ENCODE measurements at regions not wholly inside any gene's neighbourhood (a gene's known extent, or its start where the extent isn't known, plus 50 kb on each side); places are given as distances from the start of the nearest gene placed in this dataset.

DNA sequence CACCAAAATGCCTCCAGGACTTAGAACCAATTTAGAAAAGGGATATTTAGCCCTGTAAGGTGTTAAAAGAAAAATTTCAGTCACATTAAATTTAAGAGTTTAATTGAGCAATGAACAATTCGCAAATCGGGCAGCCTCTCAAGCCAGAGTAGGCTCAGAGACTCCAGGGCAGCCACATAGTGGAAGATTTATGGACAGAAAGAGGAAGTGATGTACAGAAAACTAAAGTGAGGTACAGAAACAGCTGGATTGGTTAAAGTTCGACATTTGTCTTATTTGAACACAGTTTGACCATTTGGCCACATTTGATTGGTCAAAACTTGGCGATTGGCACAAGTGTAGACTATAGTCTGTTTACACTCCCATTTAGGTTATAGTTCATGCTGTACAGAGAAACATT, 525.9 kb upstream of the ZNF608 start:
- TF ChIP-seq MXD4 (CRISPR knock-in tag; IDR thresholded peaks at IDR 0.05) = no peak
- no peak for TF ChIP-seq MAX (IDR thresholded peaks at IDR 0.05)
- no peak for TF ChIP-seq HNRNPK (IDR thresholded peaks at IDR 0.05; ENCODE audit: low read depth, low read length, poor library complexity, severe bottlenecking)
- no peak for TF ChIP-seq ZSCAN22 (CRISPR knock-in tag; IDR thresholded peaks at IDR 0.05)
- TF ChIP-seq, protein P1, sequence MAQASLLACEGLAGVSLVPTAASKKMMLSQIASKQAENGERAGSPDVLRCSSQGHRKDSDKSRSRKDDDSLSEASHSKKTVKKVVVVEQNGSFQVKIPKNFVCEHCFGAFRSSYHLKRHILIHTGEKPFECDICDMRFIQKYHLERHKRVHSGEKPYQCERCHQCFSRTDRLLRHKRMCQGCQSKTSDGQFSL (CRISPR knock-in tag; IDR thresholded peaks at IDR 0.05) = no peak
- TF ChIP-seq ZNF101 (CRISPR knock-in tag; IDR thresholded peaks at IDR 0.05; ENCODE audit: borderline replicate concordance, low read depth) = no peak
- no peak for TF ChIP-seq ZNF597 (CRISPR knock-in tag; IDR thresholded peaks at IDR 0.05)
- TF ChIP-seq CBX2 (IDR thresholded peaks at IDR 0.05; ENCODE audit: low read depth, low read length) = no peak
- TF ChIP-seq CBX2 (CRISPR knock-in tag; IDR thresholded peaks at IDR 0.05; ENCODE audit: low read depth) = no peak
- TF ChIP-seq, protein P2, sequence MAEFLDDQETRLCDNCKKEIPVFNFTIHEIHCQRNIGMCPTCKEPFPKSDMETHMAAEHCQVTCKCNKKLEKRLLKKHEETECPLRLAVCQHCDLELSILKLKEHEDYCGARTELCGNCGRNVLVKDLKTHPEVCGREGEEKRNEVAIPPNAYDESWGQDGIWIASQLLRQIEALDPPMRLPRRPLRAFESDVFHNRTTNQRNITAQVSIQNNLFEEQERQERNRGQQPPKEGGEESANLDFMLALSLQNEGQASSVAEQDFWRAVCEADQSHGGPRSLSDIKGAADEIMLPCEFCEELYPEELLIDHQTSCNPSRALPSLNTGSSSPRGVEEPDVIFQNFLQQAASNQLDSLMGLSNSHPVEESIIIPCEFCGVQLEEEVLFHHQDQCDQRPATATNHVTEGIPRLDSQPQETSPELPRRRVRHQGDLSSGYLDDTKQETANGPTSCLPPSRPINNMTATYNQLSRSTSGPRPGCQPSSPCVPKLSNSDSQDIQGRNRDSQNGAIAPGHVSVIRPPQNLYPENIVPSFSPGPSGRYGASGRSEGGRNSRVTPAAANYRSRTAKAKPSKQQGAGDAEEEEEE (CRISPR knock-in tag; IDR thresholded peaks at IDR 0.05; ENCODE audit: borderline replicate concordance) = no peak
- no peak for TF ChIP-seq ESRRA (CRISPR knock-in tag; IDR thresholded peaks at IDR 0.05; ENCODE audit: low read depth)
- TF ChIP-seq, protein P3, sequence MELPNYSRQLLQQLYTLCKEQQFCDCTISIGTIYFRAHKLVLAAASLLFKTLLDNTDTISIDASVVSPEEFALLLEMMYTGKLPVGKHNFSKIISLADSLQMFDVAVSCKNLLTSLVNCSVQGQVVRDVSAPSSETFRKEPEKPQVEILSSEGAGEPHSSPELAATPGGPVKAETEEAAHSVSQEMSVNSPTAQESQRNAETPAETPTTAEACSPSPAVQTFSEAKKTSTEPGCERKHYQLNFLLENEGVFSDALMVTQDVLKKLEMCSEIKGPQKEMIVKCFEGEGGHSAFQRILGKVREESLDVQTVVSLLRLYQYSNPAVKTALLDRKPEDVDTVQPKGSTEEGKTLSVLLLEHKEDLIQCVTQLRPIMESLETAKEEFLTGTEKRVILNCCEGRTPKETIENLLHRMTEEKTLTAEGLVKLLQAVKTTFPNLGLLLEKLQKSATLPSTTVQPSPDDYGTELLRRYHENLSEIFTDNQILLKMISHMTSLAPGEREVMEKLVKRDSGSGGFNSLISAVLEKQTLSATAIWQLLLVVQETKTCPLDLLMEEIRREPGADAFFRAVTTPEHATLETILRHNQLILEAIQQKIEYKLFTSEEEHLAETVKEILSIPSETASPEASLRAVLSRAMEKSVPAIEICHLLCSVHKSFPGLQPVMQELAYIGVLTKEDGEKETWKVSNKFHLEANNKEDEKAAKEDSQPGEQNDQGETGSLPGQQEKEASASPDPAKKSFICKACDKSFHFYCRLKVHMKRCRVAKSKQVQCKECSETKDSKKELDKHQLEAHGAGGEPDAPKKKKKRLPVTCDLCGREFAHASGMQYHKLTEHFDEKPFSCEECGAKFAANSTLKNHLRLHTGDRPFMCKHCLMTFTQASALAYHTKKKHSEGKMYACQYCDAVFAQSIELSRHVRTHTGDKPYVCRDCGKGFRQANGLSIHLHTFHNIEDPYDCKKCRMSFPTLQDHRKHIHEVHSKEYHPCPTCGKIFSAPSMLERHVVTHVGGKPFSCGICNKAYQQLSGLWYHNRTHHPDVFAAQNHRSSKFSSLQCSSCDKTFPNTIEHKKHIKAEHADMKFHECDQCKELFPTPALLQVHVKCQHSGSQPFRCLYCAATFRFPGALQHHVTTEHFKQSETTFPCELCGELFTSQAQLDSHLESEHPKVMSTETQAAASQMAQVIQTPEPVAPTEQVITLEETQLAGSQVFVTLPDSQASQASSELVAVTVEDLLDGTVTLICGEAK (IDR thresholded peaks at IDR 0.05) = no peak
- TF ChIP-seq, protein P3 (CRISPR knock-in tag; IDR thresholded peaks at IDR 0.05) = no peak

All from HepG2 (cell line).